Panc1 (cell line): ENCODE measurements at regions not wholly inside any gene's neighbourhood (a gene's known extent, or its start where the extent isn't known, plus 50 kb on each side); places are given as distances from the start of the nearest gene placed in this dataset.

Experiments used
- ATAC-seq: fragments of 200-7000 bp; cut with Tn5 transposase; 2 replicates; pipeline ENCODE4 v1.9.1; 2020; ENCODE audit warnings: mild to moderate bottlenecking, moderate library complexity
- BruUV-seq: library from RNA; stranded (reverse); fragments of 400-500 nt; replicated peaks from 2 replicates; lab custom pipeline; 2021; lab: Mats Ljungman, UMichigan
- CTCF ChIA-PET: fragments of 300-600 bp; sonication (Branson Sonifier 250); formaldehyde crosslinking; loops from one replicate; lab custom pipeline; 2022; ENCODE audit warnings: antibody characterized with exemption; lab: Charles Lee
- POLR2A ChIA-PET: fragments of 300-600 bp; sonication (Branson Sonifier 250); formaldehyde crosslinking; loops from one replicate; lab custom pipeline; 2022; ENCODE audit warnings: antibody characterized with exemption; lab: Charles Lee
- DNase-seq: peaks from one replicate; pipeline ENCODE4 v3.0.0-alpha.2; 2010; ENCODE audit warnings: low read depth, low spot score
- H3K27ac ChIP-seq: 2 replicates; pipeline ENCODE4 v1.5.1; 2011; ENCODE audit warnings: mild to moderate bottlenecking, low read length, inconsistent platforms
- H3K27me3 ChIP-seq: fragments of 200-500 bp; sonication (Bioruptor generic); 2 replicates; pipeline ENCODE4 v1.6.0; 2014; ENCODE audit warnings: low read length, inconsistent platforms; ENCODE audit not compliant: control insufficient read depth, insufficient read depth
- H3K36me3 ChIP-seq: fragments of 200-500 bp; sonication (Bioruptor generic); 2 replicates; pipeline ENCODE4 v1.5.1; 2014; ENCODE audit warnings: inconsistent platforms, mild to moderate bottlenecking, low read length, moderate library complexity; ENCODE audit not compliant: control insufficient read depth, insufficient read depth
- H3K4me1 ChIP-seq: 2 replicates; pipeline ENCODE4 v1.5.1; 2011; ENCODE audit warnings: inconsistent platforms, mild to moderate bottlenecking, low read length, moderate library complexity; ENCODE audit not compliant: control insufficient read depth, insufficient read depth
- H3K4me3 ChIP-seq, 2 experiments: 2 replicates each; pipeline ENCODE4 v1.5.1; 2011 to 2012; ENCODE audit warnings: low read depth in 2 of 2, low read length in 2 of 2, mild to moderate bottlenecking in 2 of 2, inconsistent platforms in 1 of 2, moderate library complexity in 1 of 2
- H3K9me3 ChIP-seq: fragments of 200-500 bp; sonication (Bioruptor generic); 2 replicates; pipeline ENCODE4 v1.5.1; 2014; ENCODE audit warnings: low read depth, mild to moderate bottlenecking, inconsistent platforms, low read length, moderate library complexity; ENCODE audit not compliant: control insufficient read depth, insufficient read depth
- POLR2AphosphoS5 ChIP-seq: IDR thresholded peaks from 2 replicates; pipeline ENCODE4 v1.6.1; 2012; ENCODE audit warnings: mild to moderate bottlenecking, low read depth, low read length, moderate library complexity
- SIN3A ChIP-seq: IDR thresholded peaks from 2 replicates; pipeline ENCODE4 v1.6.1; 2012; ENCODE audit warnings: low read depth, mild to moderate bottlenecking, low read length, moderate library complexity, borderline replicate concordance; ENCODE audit not compliant: insufficient read depth
- TCF7L2 ChIP-seq: IDR thresholded peaks from 2 replicates; pipeline ENCODE4 v1.6.1; 2011; ENCODE audit warnings: mild to moderate bottlenecking, low read depth, low read length, inconsistent platforms
- in situ Hi-C: cut with HindIII; loops from 2 replicates; pipeline ENCODE4 v1.10.0; 2016; ENCODE audit warnings: low sequenced_read_pairs, low pct_unique_long_range_greater_than_20kb
- intact Hi-C: fragments of 100-400 bp; cut with micrococcal nuclease; formaldehyde crosslinking; loops from one replicate; pipeline ENCODE4 v1.10.0; 2022; ENCODE audit not compliant: unreplicated experiment
- TF ChIP-seq, protein P1 (sequence below): fragments of 450-650 bp; IDR thresholded peaks from 2 replicates; pipeline ENCODE4 v1.5.1; 2017; ENCODE audit warnings: mild to moderate bottlenecking
- TF ChIP-seq, protein P2 (sequence below), 2 experiments: IDR thresholded peaks; 2 replicates each; pipeline ENCODE4 v1.6.1; 2011 to 2012; ENCODE audit warnings: low read depth in 2 of 2, control low read depth in 1 of 2, low read length in 1 of 2, mild to moderate bottlenecking in 1 of 2, moderate library complexity in 1 of 2; ENCODE audit not compliant: insufficient read depth in 1 of 2

DNA sequence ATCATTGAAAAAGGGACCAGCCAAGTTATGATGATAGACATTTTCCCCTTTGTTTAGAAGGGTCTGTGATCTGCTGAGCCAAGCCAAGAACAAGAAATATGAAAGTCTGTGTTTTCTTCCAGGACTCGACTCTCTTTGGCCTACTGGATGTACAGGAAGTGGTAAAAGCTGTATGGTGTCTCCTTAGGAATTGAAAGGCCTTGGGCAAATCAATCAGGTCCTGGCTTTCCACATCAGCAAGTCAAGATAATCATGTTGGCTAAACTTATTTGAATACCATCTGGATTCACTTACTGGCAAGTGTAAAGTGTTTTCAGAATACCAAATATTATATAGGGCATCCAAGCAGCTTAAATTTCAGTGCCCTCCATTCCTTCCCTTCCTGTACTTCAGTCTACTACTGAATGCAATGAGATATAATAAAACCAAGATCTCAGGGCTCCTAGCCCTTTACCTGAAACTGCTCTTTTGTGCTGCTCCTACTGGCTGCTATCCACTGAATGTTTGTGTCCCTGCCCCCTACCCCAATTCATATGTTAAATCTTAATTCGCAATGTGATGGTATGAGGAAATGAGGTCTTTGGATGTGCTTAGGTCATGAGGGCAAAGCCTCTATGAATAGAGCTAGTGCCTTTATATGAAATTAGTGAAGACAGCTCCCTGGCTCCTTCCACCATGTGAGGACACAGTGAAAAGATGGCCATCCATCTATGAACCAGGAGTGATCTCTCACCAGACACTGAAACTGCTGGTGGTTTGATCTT, 578.0 kb downstream of the SPRY1 start:
- Histone ChIP-seq H3K4me3 (no peak overlapping the region), H3K9me3 (peaks cover 8% of the 10 kb centered on the region; the same call in 1 of the 2 replicates), H3K27me3 (no peaks in the 10 kb centered on the region), H3K27ac (no peak overlapping the region; the same call in 1 of the 2 replicates), H3K4me1 (no peaks in the 10 kb centered on the region; the same call in 1 of the 2 replicates), H3K36me3 (no peaks in the 10 kb centered on the region)
- TF ChIP-seq, protein P1, sequence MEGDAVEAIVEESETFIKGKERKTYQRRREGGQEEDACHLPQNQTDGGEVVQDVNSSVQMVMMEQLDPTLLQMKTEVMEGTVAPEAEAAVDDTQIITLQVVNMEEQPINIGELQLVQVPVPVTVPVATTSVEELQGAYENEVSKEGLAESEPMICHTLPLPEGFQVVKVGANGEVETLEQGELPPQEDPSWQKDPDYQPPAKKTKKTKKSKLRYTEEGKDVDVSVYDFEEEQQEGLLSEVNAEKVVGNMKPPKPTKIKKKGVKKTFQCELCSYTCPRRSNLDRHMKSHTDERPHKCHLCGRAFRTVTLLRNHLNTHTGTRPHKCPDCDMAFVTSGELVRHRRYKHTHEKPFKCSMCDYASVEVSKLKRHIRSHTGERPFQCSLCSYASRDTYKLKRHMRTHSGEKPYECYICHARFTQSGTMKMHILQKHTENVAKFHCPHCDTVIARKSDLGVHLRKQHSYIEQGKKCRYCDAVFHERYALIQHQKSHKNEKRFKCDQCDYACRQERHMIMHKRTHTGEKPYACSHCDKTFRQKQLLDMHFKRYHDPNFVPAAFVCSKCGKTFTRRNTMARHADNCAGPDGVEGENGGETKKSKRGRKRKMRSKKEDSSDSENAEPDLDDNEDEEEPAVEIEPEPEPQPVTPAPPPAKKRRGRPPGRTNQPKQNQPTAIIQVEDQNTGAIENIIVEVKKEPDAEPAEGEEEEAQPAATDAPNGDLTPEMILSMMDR, result no peak
- TF ChIP-seq SIN3A (no peak), POLR2AphosphoS5 (no peak), TCF7L2 (no peak)
- TF ChIP-seq, protein P2, sequence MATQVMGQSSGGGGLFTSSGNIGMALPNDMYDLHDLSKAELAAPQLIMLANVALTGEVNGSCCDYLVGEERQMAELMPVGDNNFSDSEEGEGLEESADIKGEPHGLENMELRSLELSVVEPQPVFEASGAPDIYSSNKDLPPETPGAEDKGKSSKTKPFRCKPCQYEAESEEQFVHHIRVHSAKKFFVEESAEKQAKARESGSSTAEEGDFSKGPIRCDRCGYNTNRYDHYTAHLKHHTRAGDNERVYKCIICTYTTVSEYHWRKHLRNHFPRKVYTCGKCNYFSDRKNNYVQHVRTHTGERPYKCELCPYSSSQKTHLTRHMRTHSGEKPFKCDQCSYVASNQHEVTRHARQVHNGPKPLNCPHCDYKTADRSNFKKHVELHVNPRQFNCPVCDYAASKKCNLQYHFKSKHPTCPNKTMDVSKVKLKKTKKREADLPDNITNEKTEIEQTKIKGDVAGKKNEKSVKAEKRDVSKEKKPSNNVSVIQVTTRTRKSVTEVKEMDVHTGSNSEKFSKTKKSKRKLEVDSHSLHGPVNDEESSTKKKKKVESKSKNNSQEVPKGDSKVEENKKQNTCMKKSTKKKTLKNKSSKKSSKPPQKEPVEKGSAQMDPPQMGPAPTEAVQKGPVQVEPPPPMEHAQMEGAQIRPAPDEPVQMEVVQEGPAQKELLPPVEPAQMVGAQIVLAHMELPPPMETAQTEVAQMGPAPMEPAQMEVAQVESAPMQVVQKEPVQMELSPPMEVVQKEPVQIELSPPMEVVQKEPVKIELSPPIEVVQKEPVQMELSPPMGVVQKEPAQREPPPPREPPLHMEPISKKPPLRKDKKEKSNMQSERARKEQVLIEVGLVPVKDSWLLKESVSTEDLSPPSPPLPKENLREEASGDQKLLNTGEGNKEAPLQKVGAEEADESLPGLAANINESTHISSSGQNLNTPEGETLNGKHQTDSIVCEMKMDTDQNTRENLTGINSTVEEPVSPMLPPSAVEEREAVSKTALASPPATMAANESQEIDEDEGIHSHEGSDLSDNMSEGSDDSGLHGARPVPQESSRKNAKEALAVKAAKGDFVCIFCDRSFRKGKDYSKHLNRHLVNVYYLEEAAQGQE (IDR thresholded peaks at IDR 0.05; ENCODE audit: insufficient read depth in 1 of 2, low read depth in 2 of 2, low read length in 1 of 2), result no peak
- intact Hi-C loops (no loop called here), in situ Hi-C loops (no loop called here)
- BruUV-seq, result no TSS peak
- DNase-seq (no peak), ATAC-seq (no peak)
- ChIA-PET POLR2A (no interaction called here), CTCF (no interaction called here)

- BruUV-seq, result no TSS peak
- H3K36me3 ChIP-seq, result no peaks in the 10 kb centered on the region
- H3K9me3 ChIP-seq, result peaks cover 8% of the 10 kb centered on the region; the same call in 1 of the 2 replicates
- intact Hi-C loops, result no loop called here
- TF ChIP-seq, protein P2 (IDR thresholded peaks at IDR 0.05; ENCODE audit: insufficient read depth in 1 of 2, low read depth in 2 of 2, low read length in 1 of 2), result no peak
- TF ChIP-seq SIN3A (no peak), TCF7L2 (no peak), POLR2AphosphoS5 (no peak)
- TF ChIP-seq, protein P1, result no peak
- POLR2A ChIA-PET, result no interaction called here
- no peak overlapping the region for H3K27ac ChIP-seq
- in situ Hi-C loops, result no loop called here
- CTCF ChIA-PET, result no interaction called here
- no peak overlapping the region for H3K4me3 ChIP-seq
- DNase-seq, result no peak
- H3K4me1 ChIP-seq, result no peaks in the 10 kb centered on the region; the same call in 1 of the 2 replicates
- no peaks in the 10 kb centered on the region for H3K27me3 ChIP-seq
- ATAC-seq, result no peak
Measured at GRCh38 chr4:123976285-123976684, 579.7 kb downstream of the SPRY1 start.
